Upper lobe of left lung (tissue), 4 donors: ENCODE measurements at regions not wholly inside any gene's neighbourhood (a gene's known extent, or its start where the extent isn't known, plus 50 kb on each side); places are given as distances from the start of the nearest gene placed in this dataset.

Experiments used
- EP300 ChIP-seq, 4 donors: sonication (generic); formaldehyde crosslinking; IDR thresholded peaks; one replicate each; pipeline ENCODE4 v1.5.1; 2017; ENCODE audit warnings: antibody characterized with exemption in 4 of 4, control low read depth in 2 of 4
- POLR2A ChIP-seq, 4 donors: fragments of 450-650 bp; IDR thresholded peaks; one replicate each; pipeline ENCODE4 v1.5.1; 2016 to 2017; ENCODE audit warnings: antibody characterized with exemption in 4 of 4, mild to moderate bottlenecking in 2 of 4
- POLR2AphosphoS5 ChIP-seq, 2 donors: sonication (generic); formaldehyde crosslinking; IDR thresholded peaks; one replicate each; pipeline ENCODE4 v1.5.1; 2017; ENCODE audit warnings: antibody characterized with exemption in 2 of 2
- TF ChIP-seq, protein P1 (sequence below), 6 experiments: fragments of 450-650 bp in 4 of 6; fragments of 200-600 bp in 2 of 6; sonication (generic) in 2 of 6; IDR thresholded peaks; one replicate each; pipeline ENCODE4 v1.5.1; 2016 to 2019; ENCODE audit warnings: antibody characterized with exemption in 6 of 6

DNA sequence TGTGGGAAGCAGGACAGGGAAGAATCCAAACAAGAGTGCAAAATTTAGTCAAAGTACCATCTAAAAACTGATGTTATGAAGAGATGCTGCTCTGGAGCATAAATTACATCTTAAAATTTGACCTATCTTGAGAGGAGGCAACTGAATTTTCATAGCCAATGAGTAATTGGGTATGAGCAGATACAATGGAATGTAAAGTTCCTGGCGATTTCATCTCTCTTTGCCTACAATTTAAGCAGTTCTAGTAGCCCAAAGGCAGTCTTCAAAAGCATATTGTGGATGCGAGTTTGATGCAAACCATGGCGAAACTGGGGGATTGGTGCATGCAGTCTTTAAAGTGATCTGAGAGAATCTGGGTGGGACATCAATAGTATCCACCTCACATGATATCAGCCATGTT lies 1265.9 kb downstream of the BRINP3 start:
- TF ChIP-seq EP300 (IDR thresholded peaks at IDR 0.05) = no peak
- TF ChIP-seq, protein P1, sequence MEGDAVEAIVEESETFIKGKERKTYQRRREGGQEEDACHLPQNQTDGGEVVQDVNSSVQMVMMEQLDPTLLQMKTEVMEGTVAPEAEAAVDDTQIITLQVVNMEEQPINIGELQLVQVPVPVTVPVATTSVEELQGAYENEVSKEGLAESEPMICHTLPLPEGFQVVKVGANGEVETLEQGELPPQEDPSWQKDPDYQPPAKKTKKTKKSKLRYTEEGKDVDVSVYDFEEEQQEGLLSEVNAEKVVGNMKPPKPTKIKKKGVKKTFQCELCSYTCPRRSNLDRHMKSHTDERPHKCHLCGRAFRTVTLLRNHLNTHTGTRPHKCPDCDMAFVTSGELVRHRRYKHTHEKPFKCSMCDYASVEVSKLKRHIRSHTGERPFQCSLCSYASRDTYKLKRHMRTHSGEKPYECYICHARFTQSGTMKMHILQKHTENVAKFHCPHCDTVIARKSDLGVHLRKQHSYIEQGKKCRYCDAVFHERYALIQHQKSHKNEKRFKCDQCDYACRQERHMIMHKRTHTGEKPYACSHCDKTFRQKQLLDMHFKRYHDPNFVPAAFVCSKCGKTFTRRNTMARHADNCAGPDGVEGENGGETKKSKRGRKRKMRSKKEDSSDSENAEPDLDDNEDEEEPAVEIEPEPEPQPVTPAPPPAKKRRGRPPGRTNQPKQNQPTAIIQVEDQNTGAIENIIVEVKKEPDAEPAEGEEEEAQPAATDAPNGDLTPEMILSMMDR (IDR thresholded peaks at IDR 0.05) = no peak
- TF ChIP-seq POLR2A (IDR thresholded peaks at IDR 0.05) = no peak
- no peak for TF ChIP-seq POLR2AphosphoS5 (IDR thresholded peaks at IDR 0.05)
